PFSK-1 (cell line): ENCODE measurements at regions not wholly inside any gene's neighbourhood (a gene's known extent, or its start where the extent isn't known, plus 50 kb on each side); places are given as distances from the start of the nearest gene placed in this dataset.

Experiments used
- FOXP2 ChIP-seq: optimal IDR thresholded peaks from 2 replicates; pipeline ENCODE3; 2011; ENCODE audit warnings: borderline replicate concordance, control low read depth, inconsistent platforms; ENCODE audit not compliant: insufficient read depth; ENCODE audit errors: extremely low read length, extremely low read depth
- POLR2AphosphoS5 ChIP-seq: IDR thresholded peaks from 2 replicates; pipeline ENCODE4 v1.6.1; 2012; ENCODE audit warnings: low read depth, mild to moderate bottlenecking, control low read depth, low read length, moderate library complexity
- SIN3A ChIP-seq: IDR thresholded peaks from 2 replicates; pipeline ENCODE4 v1.6.1; 2012; ENCODE audit warnings: mild to moderate bottlenecking, low read length, moderate library complexity, borderline replicate concordance; ENCODE audit not compliant: insufficient read depth
- TAF1 ChIP-seq: IDR thresholded peaks from 2 replicates; pipeline ENCODE4 v1.6.1; 2012; ENCODE audit warnings: low read length, control low read depth, borderline replicate concordance; ENCODE audit not compliant: insufficient read depth
- TF ChIP-seq, protein P1 (sequence below), 2 experiments: IDR thresholded peaks; 2 replicates each; pipeline versions ENCODE4 v1.6.1 to v1.8.0; 2011 to 2012; ENCODE audit warnings: low read depth in 2 of 2, low read length in 2 of 2, control low read depth in 1 of 2, inconsistent platforms in 1 of 2, mild to moderate bottlenecking in 1 of 2, moderate library complexity in 1 of 2; ENCODE audit not compliant: insufficient read depth in 1 of 2

DNA sequence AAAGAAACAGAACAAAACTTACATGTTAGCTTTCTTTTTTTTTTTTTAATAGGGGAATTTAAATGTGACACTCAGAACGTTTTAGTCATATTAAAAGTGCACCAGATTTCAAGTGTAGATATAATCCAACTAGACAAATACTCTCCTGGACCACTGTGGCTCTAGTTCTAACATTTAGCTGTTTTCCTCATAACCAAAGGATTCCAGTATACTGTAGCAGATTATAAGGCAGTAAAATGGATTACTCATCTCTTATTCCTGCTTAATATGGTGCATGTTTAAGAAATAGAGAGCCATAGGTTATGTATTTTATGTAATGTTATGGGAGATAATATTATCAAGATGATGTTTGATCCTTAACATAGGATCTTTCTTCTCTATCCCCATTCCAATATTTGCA is 1339.5 kb upstream of the AGA start:
- TF ChIP-seq FOXP2 = no peak
- TF ChIP-seq SIN3A = no peak
- TF ChIP-seq TAF1 = no peak
- TF ChIP-seq, protein P1, sequence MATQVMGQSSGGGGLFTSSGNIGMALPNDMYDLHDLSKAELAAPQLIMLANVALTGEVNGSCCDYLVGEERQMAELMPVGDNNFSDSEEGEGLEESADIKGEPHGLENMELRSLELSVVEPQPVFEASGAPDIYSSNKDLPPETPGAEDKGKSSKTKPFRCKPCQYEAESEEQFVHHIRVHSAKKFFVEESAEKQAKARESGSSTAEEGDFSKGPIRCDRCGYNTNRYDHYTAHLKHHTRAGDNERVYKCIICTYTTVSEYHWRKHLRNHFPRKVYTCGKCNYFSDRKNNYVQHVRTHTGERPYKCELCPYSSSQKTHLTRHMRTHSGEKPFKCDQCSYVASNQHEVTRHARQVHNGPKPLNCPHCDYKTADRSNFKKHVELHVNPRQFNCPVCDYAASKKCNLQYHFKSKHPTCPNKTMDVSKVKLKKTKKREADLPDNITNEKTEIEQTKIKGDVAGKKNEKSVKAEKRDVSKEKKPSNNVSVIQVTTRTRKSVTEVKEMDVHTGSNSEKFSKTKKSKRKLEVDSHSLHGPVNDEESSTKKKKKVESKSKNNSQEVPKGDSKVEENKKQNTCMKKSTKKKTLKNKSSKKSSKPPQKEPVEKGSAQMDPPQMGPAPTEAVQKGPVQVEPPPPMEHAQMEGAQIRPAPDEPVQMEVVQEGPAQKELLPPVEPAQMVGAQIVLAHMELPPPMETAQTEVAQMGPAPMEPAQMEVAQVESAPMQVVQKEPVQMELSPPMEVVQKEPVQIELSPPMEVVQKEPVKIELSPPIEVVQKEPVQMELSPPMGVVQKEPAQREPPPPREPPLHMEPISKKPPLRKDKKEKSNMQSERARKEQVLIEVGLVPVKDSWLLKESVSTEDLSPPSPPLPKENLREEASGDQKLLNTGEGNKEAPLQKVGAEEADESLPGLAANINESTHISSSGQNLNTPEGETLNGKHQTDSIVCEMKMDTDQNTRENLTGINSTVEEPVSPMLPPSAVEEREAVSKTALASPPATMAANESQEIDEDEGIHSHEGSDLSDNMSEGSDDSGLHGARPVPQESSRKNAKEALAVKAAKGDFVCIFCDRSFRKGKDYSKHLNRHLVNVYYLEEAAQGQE (IDR thresholded peaks at IDR 0.05; ENCODE audit: insufficient read depth in 1 of 2, low read depth in 2 of 2, low read length in 2 of 2) = no peak
- TF ChIP-seq POLR2AphosphoS5 = no peak

DNA sequence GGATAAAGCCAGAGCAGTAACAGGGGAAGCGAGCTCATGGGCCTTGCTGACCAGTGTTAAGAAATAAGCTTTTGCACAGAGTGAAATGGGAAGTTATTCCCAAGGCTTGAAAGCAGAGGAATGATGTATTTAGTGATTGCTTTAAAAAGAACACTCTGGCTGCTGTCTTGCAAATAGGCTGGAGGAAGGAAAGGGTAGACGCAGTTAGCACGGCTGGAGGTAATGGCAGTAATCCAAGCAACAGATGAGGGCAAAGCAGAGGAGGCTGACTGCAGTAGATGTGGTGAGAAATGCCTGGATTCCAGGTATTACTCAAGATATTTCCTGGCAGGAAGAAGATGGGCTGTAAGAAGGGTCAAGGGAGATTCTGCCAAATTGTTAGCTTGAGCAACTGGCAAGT is 1342.3 kb upstream of the AGA start:
- no peak for TF ChIP-seq POLR2AphosphoS5

DNA sequence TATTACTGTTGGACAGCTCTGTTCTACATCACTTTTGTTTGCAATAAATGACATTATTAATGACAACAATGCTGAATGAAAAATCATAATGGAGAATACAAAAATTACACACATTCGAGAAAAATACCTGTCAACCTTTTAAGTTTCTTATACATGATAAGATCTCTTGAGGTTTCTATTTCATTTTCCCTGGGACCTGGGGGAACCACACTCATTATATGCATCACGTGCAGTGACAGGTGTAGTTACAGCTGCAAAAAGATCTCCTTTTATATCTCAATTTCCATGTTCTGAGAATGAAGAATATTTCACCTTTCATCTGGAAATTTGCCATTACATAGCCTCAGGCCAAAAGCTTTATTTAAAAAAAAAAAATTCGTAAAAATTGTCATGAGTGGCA is 1347.0 kb upstream of the AGA start:
- no peak for TF ChIP-seq SIN3A
- TF ChIP-seq, protein P1 (IDR thresholded peaks at IDR 0.05; ENCODE audit: insufficient read depth in 1 of 2, low read depth in 2 of 2, low read length in 2 of 2) = no peak
- no peak for TF ChIP-seq TAF1
- no peak for TF ChIP-seq FOXP2
- TF ChIP-seq POLR2AphosphoS5 = no peak

DNA sequence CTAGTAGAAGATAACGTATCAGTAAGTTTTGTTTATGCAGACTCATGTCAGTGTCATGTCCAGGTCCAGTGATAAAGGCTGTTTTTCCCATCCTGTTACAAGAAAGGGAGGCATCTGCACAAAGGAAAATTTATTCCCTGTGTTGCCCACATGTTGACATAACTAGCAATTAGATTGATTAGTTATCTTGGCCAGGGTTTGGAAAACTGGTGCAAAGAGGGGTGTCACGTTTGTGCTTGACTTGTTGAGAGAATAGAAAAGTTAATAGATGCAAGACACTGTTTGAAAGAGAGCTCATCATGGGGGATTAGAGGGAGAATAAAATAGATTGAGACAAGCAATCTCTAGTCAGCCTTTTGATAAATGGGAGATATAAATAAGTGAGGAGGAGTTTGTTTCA is 1357.0 kb upstream of the AGA start:
- no peak for TF ChIP-seq POLR2AphosphoS5
- TF ChIP-seq SIN3A = no peak
- TF ChIP-seq FOXP2 = no peak
- no peak for TF ChIP-seq TAF1
- TF ChIP-seq, protein P1 (IDR thresholded peaks at IDR 0.05; ENCODE audit: insufficient read depth in 1 of 2, low read depth in 2 of 2, low read length in 2 of 2) = no peak

DNA sequence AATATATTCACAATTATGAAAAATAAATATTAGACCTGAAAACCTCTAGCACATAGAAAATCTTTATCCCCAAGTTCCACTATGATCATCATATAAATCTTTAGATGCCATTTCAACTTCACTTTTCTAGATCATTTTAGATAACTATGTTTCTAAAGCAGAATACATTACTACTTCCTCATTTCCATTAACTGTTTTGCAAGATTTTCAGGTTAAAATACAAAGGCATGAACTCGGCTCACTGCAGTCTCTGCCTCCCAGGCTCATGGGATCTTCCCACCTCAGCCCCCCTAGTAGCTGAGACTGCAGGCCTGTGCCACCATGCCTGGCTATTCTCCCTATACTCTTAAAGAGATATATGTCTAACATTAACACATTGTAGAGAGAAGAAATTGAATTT is 1365.9 kb upstream of the AGA start:
- TF ChIP-seq TAF1 = no peak
- TF ChIP-seq, protein P1 (IDR thresholded peaks at IDR 0.05; ENCODE audit: insufficient read depth in 1 of 2, low read depth in 2 of 2, low read length in 2 of 2) = no peak
- TF ChIP-seq POLR2AphosphoS5 = no peak
- no peak for TF ChIP-seq SIN3A
